Right lobe of liver (tissue), 6 donors: ENCODE measurements at regions not wholly inside any gene's neighbourhood (a gene's known extent, or its start where the extent isn't known, plus 50 kb on each side); places are given as distances from the start of the nearest gene placed in this dataset.
A peak's percentile ranks its signal among the peaks of the same experiment; 100 is the strongest.

Experiments
- ATAC-seq, 4 donors: fragments of 200-7000 bp; cut with Tn5 transposase; one replicate each; pipeline ENCODE4 v1.9.1; 2020; ENCODE audit warnings: mild to moderate bottlenecking in 4 of 4, moderate library complexity in 4 of 4
- DNase-seq, 3 donors: peaks; one replicate each; pipeline ENCODE4 v3.0.0-alpha.2; 2020
- H3K27ac ChIP-seq, 3 donors: fragments of 200-600 bp; one replicate each; pipeline ENCODE4 v1.8.0; 2022
- H3K27me3 ChIP-seq, 2 donors: fragments of 200-600 bp; one replicate each; pipeline ENCODE4 v1.8.0; 2022
- H3K36me3 ChIP-seq, 4 donors: fragments of 200-600 bp; sonication (generic) in 1 of 4; one replicate each; pipeline versions ENCODE4 v1.5.1 to v1.8.0; 2017 to 2022; ENCODE audit warnings: control low read depth in 1 of 4
- H3K4me1 ChIP-seq, 4 donors: fragments of 200-600 bp; sonication (generic) in 1 of 4; one replicate each; pipeline versions ENCODE4 v1.5.1 to v1.8.0; 2017 to 2022; ENCODE audit warnings: control low read depth in 1 of 4
- H3K4me3 ChIP-seq, 3 donors: fragments of 200-600 bp; one replicate each; pipeline ENCODE4 v1.8.0; 2022
- H3K9me3 ChIP-seq, 4 donors: fragments of 200-600 bp; sonication (generic) in 1 of 4; one replicate each; pipeline versions ENCODE4 v1.5.1 to v1.8.0; 2017 to 2022; ENCODE audit warnings: control low read depth in 1 of 4
- CTCF ChIP-seq, 4 donors: fragments of 200-600 bp in 3 of 4; fragments of 450-650 bp in 1 of 4; IDR thresholded peaks; one replicate each; pipeline versions ENCODE4 v1.5.1 to v1.8.0; 2016 to 2022; ENCODE audit warnings: antibody characterized with exemption in 4 of 4, mild to moderate bottlenecking in 2 of 4
- POLR2A ChIP-seq: fragments of 450-650 bp; IDR thresholded peaks from one replicate; pipeline ENCODE4 v1.6.1; 2017; ENCODE audit warnings: antibody characterized with exemption, mild to moderate bottlenecking
- WGBS: methylation state at CpG from one replicate; pipeline ENCODE4 v1.1.6; 2018; ENCODE audit warnings: low coverage, low lambda C conversion rate; ENCODE audit not compliant: insufficient coverage; ENCODE audit errors: missing lambda C conversion rate; 5-methylcytosine and 5-hydroxymethylcytosine counted together
- intact Hi-C, 2 donors: fragments of 100-400 bp; cut with DNase I; formaldehyde crosslinking; loops; one replicate each; pipeline versions ENCODE4 v1.11.2 to v1.14.1; 2022
- donor health status: DM: no; HTN: yes; CAD: no.
- donor health status: DM: no; HTN: no; CAD: no.
- donor health status: DM: no; HTN: no; CAD: no.
- donor health status: DM: no; HTN: yes; CAD: no.
- donor health status: DM: no; HTN: yes; CAD: no.

- 88% methylated on average over 6 of the region's 10 CpGs for WGBS
- no peak for TF ChIP-seq CTCF (IDR thresholded peaks at IDR 0.05)
- no peak for TF ChIP-seq POLR2A
- no peaks in the 10 kb centered on the region for H3K9me3 ChIP-seq
- ATAC-seq (no peak), DNase-seq (peak in 1 of 3 donors; percentile 37)
- H3K4me1 ChIP-seq, result peaks cover 0 to 10% (median 4%) of the 10 kb centered on the region in 4 donors
- no peak overlapping the region for H3K27ac ChIP-seq
- H3K36me3 ChIP-seq, result no peaks in the 10 kb centered on the region
- intact Hi-C loops, result no loop called here
- no peaks in the 10 kb centered on the region for H3K27me3 ChIP-seq
- no peak overlapping the region for H3K4me3 ChIP-seq
These were observed 162.5 kb downstream of the DLL1 start for GRCh38 chr6:170128346-170128745.

GRCh38 chr6:170127151-170127550 lies 163.7 kb downstream of the DLL1 start:
- Histone ChIP-seq H3K27me3 (no peaks in the 10 kb centered on the region), H3K4me3 (no peak overlapping the region), H3K4me1 (peaks cover 0 to 10% (median 4%) of the 10 kb centered on the region in 4 donors), H3K36me3 (no peaks in the 10 kb centered on the region), H3K27ac (no peak overlapping the region), H3K9me3 (no peaks in the 10 kb centered on the region)
- no peak for TF ChIP-seq POLR2A
- TF ChIP-seq CTCF (IDR thresholded peaks at IDR 0.05), result no peak
- DNase-seq, result peak in 1 of 3 donors; percentile 46
- intact Hi-C loops, result no loop called here
- ATAC-seq, result no peak
- 54% methylated on average over 2 of the region's 9 CpGs for WGBS

- ATAC-seq, result no peak
- intact Hi-C loops, result no loop called here
- DNase-seq, result peak in 2 of 3 donors; percentile 40 to 44
- 76% methylated on average over 11 of the region's 27 CpGs for WGBS
- no peak overlapping the region for H3K4me3 ChIP-seq
- no peaks in the 10 kb centered on the region for H3K27me3 ChIP-seq
- no peak for TF ChIP-seq POLR2A
- no peak for TF ChIP-seq CTCF (IDR thresholded peaks at IDR 0.05)
- peaks cover 0 to 9% (median 4%) of the 10 kb centered on the region in 4 donors for H3K4me1 ChIP-seq
- H3K27ac ChIP-seq, result no peak overlapping the region
- H3K9me3 ChIP-seq, result no peaks in the 10 kb centered on the region
- no peaks in the 10 kb centered on the region for H3K36me3 ChIP-seq
These were observed 165.2 kb downstream of the DLL1 start for GRCh38 chr6:170125456-170126300.

GRCh38 chr6:170124836-170125235 lies 166.0 kb downstream of the DLL1 start:
- WGBS, result 19% methylated on average over 4 of the region's 5 CpGs
- intact Hi-C loops, result no loop called here
- ATAC-seq (peak in 2 of 4 donors; percentile 22 to 75), DNase-seq (peak; percentile 24 to 62 (median 48))
- TF ChIP-seq CTCF (IDR thresholded peaks at IDR 0.05) (no peak), POLR2A (no peak)
- Histone ChIP-seq H3K9me3 (no peaks in the 10 kb centered on the region), H3K27ac (no peak overlapping the region), H3K4me3 (no peak overlapping the region), H3K4me1 (peaks cover 0 to 4% (median 2%) of the 10 kb centered on the region in 4 donors), H3K36me3 (no peaks in the 10 kb centered on the region), H3K27me3 (no peaks in the 10 kb centered on the region)
